ENCODE measurements at regions not wholly inside any gene's neighbourhood (a gene's known extent, or its start where the extent isn't known, plus 50 kb on each side); places are given as distances from the start of the nearest gene placed in this dataset.

DNA sequence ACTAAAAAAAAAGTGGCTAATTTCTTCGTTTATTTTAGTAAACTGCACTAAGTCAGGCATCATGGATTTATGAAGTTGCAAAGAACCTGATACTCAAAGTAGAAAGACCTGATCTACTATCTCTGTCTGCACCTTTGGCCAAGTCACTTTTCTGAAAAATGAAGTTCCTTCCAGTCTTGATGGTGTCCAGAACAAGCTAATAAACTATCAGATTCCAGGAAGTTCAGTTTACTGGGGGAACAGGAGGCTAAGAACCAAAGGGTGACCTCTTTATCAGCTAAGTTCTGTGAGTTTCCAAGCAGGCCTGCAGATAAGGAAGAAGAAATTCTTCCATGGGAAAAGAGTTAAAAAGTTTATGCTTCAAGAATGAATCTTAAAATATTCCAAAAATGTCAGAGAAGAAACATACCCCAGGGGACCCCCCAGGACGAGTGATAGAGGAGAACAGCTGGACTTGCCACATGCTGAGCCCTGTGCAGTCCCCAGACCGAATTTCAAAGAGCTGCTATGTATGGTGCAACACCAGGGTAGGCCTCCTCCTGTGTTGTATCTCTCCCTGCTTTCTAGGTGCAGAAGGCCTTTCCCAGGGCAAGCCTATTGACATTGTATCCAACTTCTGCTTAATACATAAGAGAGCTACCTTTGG lies 72.8 kb upstream of the FGGY start:
- TF ChIP-seq, protein P1, sequence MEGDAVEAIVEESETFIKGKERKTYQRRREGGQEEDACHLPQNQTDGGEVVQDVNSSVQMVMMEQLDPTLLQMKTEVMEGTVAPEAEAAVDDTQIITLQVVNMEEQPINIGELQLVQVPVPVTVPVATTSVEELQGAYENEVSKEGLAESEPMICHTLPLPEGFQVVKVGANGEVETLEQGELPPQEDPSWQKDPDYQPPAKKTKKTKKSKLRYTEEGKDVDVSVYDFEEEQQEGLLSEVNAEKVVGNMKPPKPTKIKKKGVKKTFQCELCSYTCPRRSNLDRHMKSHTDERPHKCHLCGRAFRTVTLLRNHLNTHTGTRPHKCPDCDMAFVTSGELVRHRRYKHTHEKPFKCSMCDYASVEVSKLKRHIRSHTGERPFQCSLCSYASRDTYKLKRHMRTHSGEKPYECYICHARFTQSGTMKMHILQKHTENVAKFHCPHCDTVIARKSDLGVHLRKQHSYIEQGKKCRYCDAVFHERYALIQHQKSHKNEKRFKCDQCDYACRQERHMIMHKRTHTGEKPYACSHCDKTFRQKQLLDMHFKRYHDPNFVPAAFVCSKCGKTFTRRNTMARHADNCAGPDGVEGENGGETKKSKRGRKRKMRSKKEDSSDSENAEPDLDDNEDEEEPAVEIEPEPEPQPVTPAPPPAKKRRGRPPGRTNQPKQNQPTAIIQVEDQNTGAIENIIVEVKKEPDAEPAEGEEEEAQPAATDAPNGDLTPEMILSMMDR (IDR thresholded peaks at IDR 0.05; ENCODE audit: unreplicated experiment), result no peak
- Mint-ChIP-seq H3K4me1 (ENCODE audit: low read depth, unreplicated experiment) (no peaks in the 10 kb centered on the region), H3K4me3 (ENCODE audit: low read depth, unreplicated experiment) (no peak overlapping the region), H3K36me3 (ENCODE audit: insufficient read depth, unreplicated experiment) (no peaks in the 10 kb centered on the region), H3K9me3 (ENCODE audit: low read depth, unreplicated experiment) (no peaks in the 10 kb centered on the region), H3K27ac (ENCODE audit: unreplicated experiment) (no peak overlapping the region), H3K27me3 (ENCODE audit: unreplicated experiment) (no peaks in the 10 kb centered on the region)
- BruUV-seq (replicated peaks), result no TSS peak
- intact Hi-C loops (cut with micrococcal nuclease; ENCODE audit: unreplicated experiment), result loop anchor here (5.0 kb wide), 1 partner anchor 473 kb away; no protein-coding TSS in a partner anchor
- CTCF ChIA-PET, result no interaction called here
- DNase-seq, result no peak

DNA sequence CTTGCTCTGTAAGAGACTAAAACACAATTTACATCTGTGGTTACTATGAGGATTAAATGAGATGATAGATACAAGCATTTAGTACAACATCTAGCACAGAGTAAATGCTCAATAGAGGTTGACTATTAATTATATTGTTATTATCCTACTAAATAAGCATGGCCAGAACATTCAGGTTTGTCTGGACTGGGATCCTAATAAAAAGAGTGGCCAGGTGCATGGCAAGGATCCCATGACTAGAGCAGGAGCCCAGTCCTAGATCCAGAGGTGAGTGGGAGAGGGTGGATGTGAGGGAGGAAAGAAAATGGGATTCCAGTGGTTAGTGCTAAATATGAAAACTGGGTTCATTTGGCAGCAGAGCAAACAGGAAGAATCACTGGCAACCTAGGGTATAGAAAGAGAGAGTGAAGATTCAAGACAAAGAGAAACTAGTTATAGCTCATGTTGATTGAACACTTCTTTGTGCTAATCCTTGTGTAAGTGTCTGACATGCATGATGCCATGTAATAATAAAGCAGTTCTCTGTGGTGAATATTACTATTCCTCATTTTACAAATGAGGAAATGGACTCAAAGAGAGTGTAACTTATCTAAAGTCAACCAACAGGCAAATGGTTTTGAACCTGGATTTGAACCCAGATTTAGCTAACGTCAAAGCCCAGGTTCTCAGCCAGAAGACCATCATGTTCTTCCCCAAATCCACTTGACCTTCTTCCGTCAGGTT lies 71.1 kb upstream of the FGGY start:
- H3K4me1 Mint-ChIP-seq (ENCODE audit: low read depth, unreplicated experiment), result no peaks in the 10 kb centered on the region
- no peak overlapping the region for H3K27ac Mint-ChIP-seq (ENCODE audit: unreplicated experiment)
- H3K4me3 Mint-ChIP-seq (ENCODE audit: low read depth, unreplicated experiment), result no peak overlapping the region
- CTCF ChIA-PET, result no interaction called here
- no peaks in the 10 kb centered on the region for H3K9me3 Mint-ChIP-seq (ENCODE audit: low read depth, unreplicated experiment)
- TF ChIP-seq, protein P1 (IDR thresholded peaks at IDR 0.05; ENCODE audit: unreplicated experiment), result no peak
- no peak for DNase-seq
- H3K36me3 Mint-ChIP-seq (ENCODE audit: insufficient read depth, unreplicated experiment), result no peaks in the 10 kb centered on the region
- intact Hi-C loops (cut with micrococcal nuclease; ENCODE audit: unreplicated experiment), result no loop called here
- BruUV-seq (replicated peaks), result no TSS peak
- H3K27me3 Mint-ChIP-seq (ENCODE audit: unreplicated experiment), result no peaks in the 10 kb centered on the region

DNA sequence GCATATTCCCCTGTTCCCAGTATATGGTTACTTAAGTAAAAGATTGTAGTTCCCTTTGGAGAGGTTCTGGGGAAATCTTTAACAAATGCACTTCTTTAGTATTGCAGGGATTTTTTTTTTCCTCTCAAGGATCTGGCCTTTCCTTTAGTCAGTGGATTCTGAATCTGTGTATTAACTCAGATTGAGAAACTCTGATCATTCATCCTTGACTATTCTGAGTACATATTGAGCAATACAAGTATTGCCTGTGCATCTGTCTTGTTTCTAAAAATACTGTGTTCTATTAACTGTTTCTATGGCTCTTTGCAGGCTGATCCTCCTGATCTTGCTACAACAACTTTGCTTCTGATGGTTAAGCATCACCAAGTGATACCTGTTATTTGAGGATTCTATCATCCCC lies 67.8 kb upstream of the FGGY start:
- no peaks in the 10 kb centered on the region for H3K4me1 Mint-ChIP-seq (ENCODE audit: low read depth, unreplicated experiment)
- TF ChIP-seq, protein P1 (IDR thresholded peaks at IDR 0.05; ENCODE audit: unreplicated experiment), result no peak
- H3K36me3 Mint-ChIP-seq (ENCODE audit: insufficient read depth, unreplicated experiment), result no peaks in the 10 kb centered on the region
- H3K27me3 Mint-ChIP-seq (ENCODE audit: unreplicated experiment), result no peaks in the 10 kb centered on the region
- no peak overlapping the region for H3K27ac Mint-ChIP-seq (ENCODE audit: unreplicated experiment)
- CTCF ChIA-PET, result no interaction called here
- intact Hi-C loops (cut with micrococcal nuclease; ENCODE audit: unreplicated experiment), result no loop called here
- no peaks in the 10 kb centered on the region for H3K9me3 Mint-ChIP-seq (ENCODE audit: low read depth, unreplicated experiment)
- no peak for DNase-seq
- no TSS peak for BruUV-seq (replicated peaks)
- H3K4me3 Mint-ChIP-seq (ENCODE audit: low read depth, unreplicated experiment), result no peak overlapping the region

DNA sequence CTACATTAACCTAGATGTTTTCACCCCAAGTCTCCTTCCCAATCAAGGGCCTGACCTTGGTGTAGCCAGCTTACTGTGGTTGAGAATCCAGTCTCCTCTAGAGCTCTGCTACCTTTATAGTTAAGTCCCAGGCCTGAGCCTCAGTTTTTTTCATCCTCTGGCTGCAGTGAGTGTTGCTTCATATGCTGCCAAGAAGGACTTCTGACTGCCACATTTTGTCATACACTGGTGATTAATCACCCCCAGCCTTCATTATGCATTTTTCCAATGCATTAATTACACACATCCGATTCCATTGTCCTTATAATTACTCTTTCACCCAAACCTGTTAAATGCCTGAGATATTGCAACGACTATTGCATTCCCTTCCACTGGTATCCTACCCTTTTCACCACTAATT lies 66.3 kb upstream of the FGGY start:
- Mint-ChIP-seq H3K9me3 (ENCODE audit: low read depth, unreplicated experiment) (no peaks in the 10 kb centered on the region), H3K36me3 (ENCODE audit: insufficient read depth, unreplicated experiment) (no peaks in the 10 kb centered on the region), H3K27ac (ENCODE audit: unreplicated experiment) (no peak overlapping the region), H3K4me1 (ENCODE audit: low read depth, unreplicated experiment) (no peaks in the 10 kb centered on the region), H3K4me3 (ENCODE audit: low read depth, unreplicated experiment) (no peak overlapping the region), H3K27me3 (ENCODE audit: unreplicated experiment) (no peaks in the 10 kb centered on the region)
- no peak for DNase-seq
- no TSS peak for BruUV-seq (replicated peaks)
- intact Hi-C loops (cut with micrococcal nuclease; ENCODE audit: unreplicated experiment), result no loop called here
- TF ChIP-seq, protein P1 (IDR thresholded peaks at IDR 0.05; ENCODE audit: unreplicated experiment), result no peak
- CTCF ChIA-PET, result no interaction called here

All from Calu3 (cell line).